C4-2B (cell line): ENCODE measurements at regions not wholly inside any gene's neighbourhood (a gene's known extent, or its start where the extent isn't known, plus 50 kb on each side); places are given as distances from the start of the nearest gene placed in this dataset.

ENCODE experiments used
- ZFX ChIP-seq: fragments of 450-650 bp; IDR thresholded peaks from 2 replicates; pipeline ENCODE4 v1.6.1; 2017
- TF ChIP-seq, protein P1 (sequence below): fragments of 450-650 bp; conservative IDR thresholded peaks from 2 replicates; pipeline ENCODE4 v1.5.1; 2017; ENCODE audit warnings: mild to moderate bottlenecking

DNA sequence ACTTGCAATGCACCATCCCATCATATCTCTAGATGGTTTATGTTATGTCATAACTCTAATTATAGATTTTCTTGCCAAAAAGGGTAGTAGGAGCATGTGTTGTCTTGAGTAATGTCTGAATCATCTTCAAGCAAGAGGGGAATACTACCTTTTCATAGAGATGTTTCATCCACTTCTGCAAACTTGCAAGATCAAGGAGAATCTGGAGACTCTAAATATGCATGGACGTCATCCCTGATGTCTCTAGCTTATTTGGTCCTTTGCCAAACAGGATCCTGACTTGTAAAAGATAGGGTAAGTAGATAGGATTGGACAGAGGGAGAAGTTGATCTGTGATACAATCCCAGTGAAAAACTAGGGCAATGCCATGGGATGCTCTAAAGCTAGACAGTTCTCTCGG is 246.5 kb downstream of the DMRTA1 start:
- TF ChIP-seq, protein P1, sequence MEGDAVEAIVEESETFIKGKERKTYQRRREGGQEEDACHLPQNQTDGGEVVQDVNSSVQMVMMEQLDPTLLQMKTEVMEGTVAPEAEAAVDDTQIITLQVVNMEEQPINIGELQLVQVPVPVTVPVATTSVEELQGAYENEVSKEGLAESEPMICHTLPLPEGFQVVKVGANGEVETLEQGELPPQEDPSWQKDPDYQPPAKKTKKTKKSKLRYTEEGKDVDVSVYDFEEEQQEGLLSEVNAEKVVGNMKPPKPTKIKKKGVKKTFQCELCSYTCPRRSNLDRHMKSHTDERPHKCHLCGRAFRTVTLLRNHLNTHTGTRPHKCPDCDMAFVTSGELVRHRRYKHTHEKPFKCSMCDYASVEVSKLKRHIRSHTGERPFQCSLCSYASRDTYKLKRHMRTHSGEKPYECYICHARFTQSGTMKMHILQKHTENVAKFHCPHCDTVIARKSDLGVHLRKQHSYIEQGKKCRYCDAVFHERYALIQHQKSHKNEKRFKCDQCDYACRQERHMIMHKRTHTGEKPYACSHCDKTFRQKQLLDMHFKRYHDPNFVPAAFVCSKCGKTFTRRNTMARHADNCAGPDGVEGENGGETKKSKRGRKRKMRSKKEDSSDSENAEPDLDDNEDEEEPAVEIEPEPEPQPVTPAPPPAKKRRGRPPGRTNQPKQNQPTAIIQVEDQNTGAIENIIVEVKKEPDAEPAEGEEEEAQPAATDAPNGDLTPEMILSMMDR = no peak
- TF ChIP-seq ZFX = no peak
